ENCODE measurements at regions not wholly inside any gene's neighbourhood (a gene's known extent, or its start where the extent isn't known, plus 50 kb on each side); places are given as distances from the start of the nearest gene placed in this dataset.

- no peak for DNase-seq
These were observed 204.7 kb downstream of the BCL11B start for GRCh38 chr14:99067141-99067920.

GRCh38 chr14:99067927-99068326, 204.1 kb downstream of the BCL11B start:
- no peak for DNase-seq

DNA sequence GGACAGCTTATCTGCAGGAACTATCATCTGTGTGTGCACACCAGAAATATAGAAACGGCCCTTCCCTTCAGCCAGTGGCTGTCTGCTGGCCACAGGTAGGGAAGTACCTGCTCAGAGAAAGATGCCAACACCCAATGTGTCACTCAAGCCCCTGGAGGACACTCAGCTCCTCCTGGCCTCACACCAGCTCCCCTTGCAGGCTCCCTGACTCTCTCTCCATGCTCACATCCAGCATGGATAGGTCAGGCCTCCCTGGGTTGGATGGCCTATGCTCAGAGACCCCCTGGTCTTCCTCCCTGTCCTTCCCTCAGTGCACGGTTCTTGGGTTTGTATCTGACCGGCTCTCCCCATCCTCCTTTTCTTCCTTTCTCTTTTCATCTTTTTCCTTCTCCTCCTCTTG, 202.1 kb downstream of the BCL11B start:
- DNase-seq, result no peak

DNA sequence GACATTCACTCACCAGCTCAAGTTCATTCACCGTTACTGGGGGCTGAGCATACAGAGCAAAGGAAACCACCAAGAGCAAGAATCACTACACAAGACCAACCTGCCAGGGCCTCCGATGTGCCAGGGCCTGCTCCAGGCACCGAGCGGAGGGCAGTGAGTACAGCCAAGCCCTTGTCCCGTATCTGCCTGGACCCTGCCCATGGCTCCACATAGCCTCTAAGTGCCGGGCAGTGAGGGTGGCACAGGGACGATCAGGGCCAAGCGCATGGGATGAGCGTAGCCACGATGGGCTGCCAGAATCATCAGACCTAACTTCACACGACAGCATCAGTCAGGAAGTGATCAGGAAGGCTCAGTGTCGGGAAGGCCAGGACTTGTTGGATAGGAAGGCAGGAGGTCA, 199.6 kb downstream of the BCL11B start:
- DNase-seq, result no peak

- DNase-seq, result no peak
These were observed 199.0 kb downstream of the BCL11B start for GRCh38 chr14:99072956-99073355.

DNA sequence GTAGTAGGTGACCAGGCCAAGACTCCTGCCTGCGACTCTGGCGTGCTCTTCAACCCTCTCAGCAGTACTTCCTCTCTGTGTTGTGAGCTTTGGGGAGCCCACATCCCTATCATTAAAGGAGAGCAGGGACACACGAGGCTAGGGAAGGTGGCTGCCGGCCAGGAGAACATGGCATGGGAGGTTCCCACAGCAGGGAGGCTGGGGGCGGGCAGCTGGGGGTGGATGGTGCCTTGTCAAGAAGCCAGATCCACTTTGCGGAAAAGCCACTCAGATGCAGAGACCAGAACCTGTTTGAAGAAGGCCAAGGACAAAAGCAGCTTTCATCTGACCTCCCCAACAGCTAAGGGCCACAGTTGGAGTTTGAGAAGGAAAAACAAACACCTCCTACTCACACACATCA, 198.6 kb downstream of the BCL11B start:
- no peak for DNase-seq

DNA sequence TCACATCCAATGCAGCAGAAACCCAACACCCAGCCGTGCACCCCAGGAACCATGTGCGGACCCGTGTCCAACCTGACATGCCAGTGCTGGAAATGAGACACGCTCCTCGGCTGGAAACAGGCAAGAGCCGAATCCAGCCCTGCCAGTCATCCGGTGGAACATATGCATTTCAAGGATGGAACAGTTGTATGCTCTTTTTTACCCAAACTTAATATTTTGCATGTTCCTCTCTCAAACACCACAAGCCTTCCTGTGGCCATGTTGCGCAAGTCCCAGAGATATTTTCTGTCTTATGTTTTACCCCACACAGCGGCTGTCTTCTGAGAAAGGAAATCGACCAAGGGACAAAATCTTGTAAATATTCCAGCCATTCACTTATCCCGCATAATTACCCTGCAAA, 196.9 kb downstream of the BCL11B start:
- no peak for DNase-seq

GRCh38 chr14:99075771-99076375, 196.1 kb downstream of the BCL11B start:
- DNase-seq, result no peak

DNA sequence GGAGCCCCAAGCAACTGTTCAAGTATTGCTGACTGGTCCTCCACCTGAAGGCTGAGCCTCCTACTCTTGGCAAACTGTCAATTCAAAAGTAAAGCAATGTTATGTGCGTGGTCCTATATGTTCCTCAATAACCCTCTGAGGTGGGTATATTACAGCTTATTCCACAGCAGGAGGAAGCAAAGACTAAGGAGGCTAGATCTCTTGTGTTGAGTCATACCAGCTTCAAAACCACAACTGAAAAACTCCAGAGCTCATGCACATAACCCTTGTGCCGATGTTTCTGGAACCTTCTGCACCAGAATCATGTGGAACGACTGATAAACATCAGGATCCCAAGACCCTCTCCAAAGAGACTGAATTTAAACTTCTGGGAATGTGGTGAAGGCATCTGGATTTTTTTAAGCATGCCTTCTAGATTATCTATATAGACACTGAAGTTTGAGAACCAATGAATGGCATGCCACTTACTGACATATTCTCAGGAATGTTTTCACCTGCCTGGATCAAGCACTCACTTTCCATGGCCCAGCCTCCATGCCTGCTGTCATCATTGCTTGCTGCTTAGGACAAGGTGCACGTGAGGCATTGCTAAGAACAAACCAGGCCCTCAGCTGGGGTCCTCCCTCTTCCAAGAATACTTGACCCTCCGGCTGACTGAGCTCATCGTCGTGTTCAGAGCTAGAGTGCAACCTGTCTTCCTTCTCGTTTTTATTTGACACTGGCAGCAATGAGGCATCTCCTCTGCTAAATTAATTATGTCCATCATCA, 194.7 kb downstream of the BCL11B start:
- no peak for DNase-seq

DNA sequence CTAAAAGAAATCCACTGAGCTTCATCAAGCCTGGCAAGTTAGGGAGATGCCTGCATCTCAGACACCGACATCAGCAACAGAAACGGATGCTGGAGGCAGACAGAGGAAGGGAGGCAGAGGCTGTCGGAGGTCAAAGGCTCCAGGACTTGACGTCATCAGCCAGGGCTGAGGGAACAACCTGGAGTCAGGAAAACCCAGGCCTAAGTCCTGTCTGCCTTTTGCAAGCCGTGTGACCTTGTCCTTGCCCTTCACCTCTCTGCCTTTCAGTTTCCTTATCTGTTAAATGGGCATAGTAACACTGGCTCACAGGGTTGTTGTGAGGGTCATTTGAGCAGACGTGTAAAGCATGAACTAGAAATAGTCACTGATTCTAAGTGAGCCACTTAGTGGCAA, 194.2 kb downstream of the BCL11B start:
- no peak for DNase-seq

DNA sequence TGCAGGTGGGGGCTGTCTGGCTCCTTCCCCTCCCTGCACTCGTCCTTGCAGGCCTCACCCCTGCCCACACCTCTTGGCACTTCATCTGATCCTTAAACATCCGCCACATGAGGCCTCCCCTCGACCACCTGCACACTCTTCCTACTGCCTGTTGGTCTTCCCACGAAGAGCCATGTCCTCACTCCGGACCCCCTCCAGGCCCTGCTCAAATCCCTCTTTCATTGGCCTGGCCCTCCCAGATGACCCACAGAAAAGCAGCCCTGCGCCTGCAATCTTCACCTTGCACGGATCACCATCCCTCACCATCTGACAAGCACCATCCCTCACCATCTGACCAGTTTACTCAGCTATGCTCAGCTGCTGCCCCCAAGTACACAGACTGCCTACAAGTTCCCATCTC, 193.6 kb downstream of the BCL11B start:
- DNase-seq, result no peak

DNA sequence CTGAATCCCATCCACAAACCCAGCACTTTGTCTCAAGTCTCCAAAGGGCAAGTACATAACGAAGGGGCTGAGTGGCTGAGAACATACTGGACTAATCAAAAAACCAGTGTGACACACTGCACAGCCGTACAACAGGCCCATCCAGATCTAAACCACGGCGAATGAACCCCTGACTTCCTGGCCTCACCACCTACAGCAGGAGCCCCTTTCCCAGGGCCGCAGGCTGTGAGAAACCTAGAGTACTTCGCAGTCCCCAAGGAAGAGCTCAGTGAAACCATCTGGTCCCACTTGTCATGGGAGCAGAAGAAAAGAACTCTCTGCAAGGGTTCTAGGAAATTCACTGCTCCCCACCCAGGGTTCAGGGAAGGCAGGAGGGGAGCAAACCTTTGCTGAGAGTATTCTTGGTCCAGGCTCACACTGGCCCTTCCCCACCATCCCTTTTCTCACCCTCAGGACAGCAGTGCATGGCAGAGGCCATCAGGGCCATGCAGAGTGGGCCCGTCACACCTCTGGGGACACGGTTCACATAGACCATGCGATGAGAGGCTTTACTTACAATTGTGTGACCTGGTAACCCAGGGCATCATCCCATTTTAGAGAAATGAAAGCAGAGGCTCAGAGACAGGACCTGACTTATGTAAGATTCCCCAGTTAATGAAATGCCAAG, 192.8 kb downstream of the BCL11B start:
- DNase-seq, result no peak

DNA sequence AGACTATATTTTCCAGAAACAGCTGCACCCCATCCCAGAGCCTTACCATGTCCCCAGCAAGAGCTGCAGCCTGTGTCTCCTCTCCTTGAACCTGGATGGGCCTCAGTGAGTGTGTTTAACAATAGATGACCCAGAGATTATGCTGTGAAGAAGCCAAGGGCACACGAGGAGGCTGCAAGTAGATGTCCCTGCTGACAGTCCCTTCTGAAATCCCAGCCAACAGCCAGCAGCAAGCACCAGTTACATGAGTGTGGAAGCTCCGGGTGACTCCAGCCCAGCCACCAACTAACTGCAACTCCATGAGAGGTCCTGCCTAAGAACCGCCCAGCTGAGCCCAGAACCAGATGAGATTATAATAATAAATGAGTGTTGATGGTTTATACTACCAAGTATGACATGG, 191.7 kb downstream of the BCL11B start:
- no peak for DNase-seq

DNA sequence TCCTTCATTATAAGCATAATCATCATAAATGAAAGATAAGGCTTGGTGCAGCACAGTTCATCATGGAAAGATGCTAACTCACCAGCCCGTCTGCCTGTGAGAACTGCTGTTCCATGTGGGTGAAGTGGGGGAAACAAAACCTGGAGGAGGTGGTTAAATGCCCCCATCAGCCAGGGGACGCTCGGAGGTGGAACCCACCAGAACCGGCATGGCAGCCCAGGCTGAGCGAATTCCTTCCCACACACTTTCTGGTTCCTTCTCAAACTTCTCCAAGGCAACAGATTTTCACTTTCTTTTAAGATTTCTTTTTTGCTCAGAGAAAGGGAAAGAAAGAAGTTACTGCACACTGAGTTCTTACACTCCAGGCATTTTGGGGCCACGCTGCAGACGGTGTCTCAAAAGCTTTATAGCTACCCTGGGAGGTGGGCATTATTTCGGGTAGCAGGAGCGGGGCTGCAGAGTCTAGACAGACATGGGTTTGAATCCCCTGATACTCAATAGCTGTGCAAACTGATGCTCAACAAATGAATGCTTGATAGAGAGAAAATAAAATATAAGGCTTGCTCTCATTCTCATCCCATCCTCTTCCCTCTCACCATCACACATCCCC, 190.7 kb downstream of the BCL11B start:
- no peak for DNase-seq

DNA sequence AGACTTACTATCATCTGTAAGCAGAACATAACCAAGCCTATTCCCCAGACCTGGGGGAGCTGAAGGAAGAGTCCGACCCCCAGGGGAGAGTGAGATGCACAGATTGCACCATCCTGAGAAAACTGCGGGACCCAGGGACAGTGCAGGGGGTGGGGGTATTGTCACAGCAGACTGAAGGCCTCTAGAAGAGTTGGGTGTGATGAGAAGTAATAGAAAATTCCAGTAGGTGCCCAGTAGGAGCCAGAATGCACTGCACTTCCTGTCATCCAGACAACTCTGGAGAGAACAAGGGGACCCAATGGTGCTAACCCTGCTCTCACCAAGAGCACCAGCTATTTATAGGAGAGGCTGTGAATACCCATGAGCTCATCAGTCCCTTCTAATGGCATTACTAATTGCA, 190.1 kb downstream of the BCL11B start:
- DNase-seq, result no peak

- DNase-seq, result no peak
These were observed 178.2 kb downstream of the BCL11B start for GRCh38 chr14:99093532-99094517.

GRCh38 chr14:99094901-99095300, 177.1 kb downstream of the BCL11B start:
- no peak for DNase-seq

- DNase-seq, result no peak
These were observed 176.6 kb downstream of the BCL11B start for GRCh38 chr14:99095369-99095768.

- no peak for DNase-seq
These were observed 173.8 kb downstream of the BCL11B start for GRCh38 chr14:99098199-99098598.

GRCh38 chr14:99099051-99099787, 172.8 kb downstream of the BCL11B start:
- no peak for DNase-seq
